IMR-90 (cell line): ENCODE measurements at regions not wholly inside any gene's neighbourhood (a gene's known extent, or its start where the extent isn't known, plus 50 kb on each side); places are given as distances from the start of the nearest gene placed in this dataset.

ENCODE experiments used
- ATAC-seq: fragments of 200-7000 bp; cut with Tn5 transposase; 2 replicates; pipeline ENCODE4 v1.9.1; 2020; ENCODE audit warnings: low read depth, mild to moderate bottlenecking, moderate library complexity
- BruUV-seq: library from RNA; stranded (reverse); fragments of 400-500 nt; replicated peaks from 2 replicates; lab custom pipeline; 2021; lab: Mats Ljungman, UMichigan
- CTCF ChIA-PET: fragments of 300-600 bp; formaldehyde crosslinking; extraction: SDS; loops from one replicate; lab custom pipeline; 2021; ENCODE audit warnings: antibody characterized with exemption; lab: Yijun Ruan, JAX
- POLR2A ChIA-PET: fragments of 300-600 bp; sonication (Branson Sonifier 250); formaldehyde crosslinking; loops from one replicate; lab custom pipeline; 2022; ENCODE audit warnings: antibody characterized with exemption; ENCODE audit not compliant: unreplicated experiment; lab: Charles Lee
- DNase-seq: peaks from one replicate; pipeline ENCODE4 v3.0.0; 2013
- H2AFZ ChIP-seq: replicated peaks from 2 replicates; pipeline ENCODE3; 2013; ENCODE audit warnings: low read length, mild to moderate bottlenecking; ENCODE audit not compliant: poor library complexity
- H2AK5ac ChIP-seq: 2 replicates; pipeline ENCODE4 v1.6.1; 2013; ENCODE audit warnings: low read depth, low read length, inconsistent platforms
- H2AK9ac ChIP-seq: replicated peaks from 2 replicates; pipeline ENCODE3; 2013; ENCODE audit warnings: mild to moderate bottlenecking, low read depth, low read length, moderate library complexity; ENCODE audit not compliant: poor library complexity
- H2BK120ac ChIP-seq: 2 replicates; pipeline ENCODE4 v1.6.1; 2013; ENCODE audit warnings: low read depth, low read length, inconsistent platforms
- H2BK15ac ChIP-seq: 3 replicates; pipeline ENCODE4 v1.6.1; 2013; ENCODE audit warnings: low read depth, low read length, inconsistent platforms
- H2BK20ac ChIP-seq: 2 replicates; pipeline ENCODE4 v1.6.1; 2013; ENCODE audit warnings: low read depth, mild to moderate bottlenecking, inconsistent platforms, low read length, moderate library complexity
- H2BK5ac ChIP-seq: 2 replicates; pipeline ENCODE4 v1.6.1; 2013; ENCODE audit warnings: mild to moderate bottlenecking, low read depth, low read length, inconsistent platforms; ENCODE audit not compliant: poor library complexity, severe bottlenecking
- H3K14ac ChIP-seq: replicated peaks from 2 replicates; pipeline ENCODE4 v1.6.1; 2013; ENCODE audit warnings: low read depth, low read length, inconsistent platforms
- H3K18ac ChIP-seq: 2 replicates; pipeline ENCODE4 v1.6.1; 2013; ENCODE audit warnings: low read depth, low read length, control low read depth
- H3K23ac ChIP-seq: 2 replicates; pipeline ENCODE4 v1.6.1; 2013; ENCODE audit warnings: low read depth, low read length, inconsistent platforms
- H3K27ac ChIP-seq: 2 replicates; pipeline ENCODE4 v1.5.1; 2013; ENCODE audit warnings: mild to moderate bottlenecking, control low read depth, low read length; ENCODE audit not compliant: insufficient read depth
- H3K27me3 ChIP-seq: 2 replicates; pipeline ENCODE4 v1.6.1; 2013; ENCODE audit warnings: low read length; ENCODE audit not compliant: control insufficient read depth, insufficient read depth
- H3K36me3 ChIP-seq: 2 replicates; pipeline ENCODE4 v1.6.1; 2013; ENCODE audit warnings: low read length, mixed read lengths; ENCODE audit not compliant: control insufficient read depth, insufficient read depth
- H3K4ac ChIP-seq: 2 replicates; pipeline ENCODE4 v1.6.1; 2013; ENCODE audit warnings: low read depth, low read length, inconsistent platforms
- H3K4me1 ChIP-seq: 2 replicates; pipeline ENCODE4 v1.6.1; 2013; ENCODE audit warnings: low read length, mixed read lengths; ENCODE audit not compliant: control insufficient read depth, insufficient read depth
- H3K4me2 ChIP-seq: 2 replicates; pipeline ENCODE4 v1.6.1; 2013; ENCODE audit warnings: low read depth, mild to moderate bottlenecking, control low read depth, low read length, moderate library complexity
- H3K4me3 ChIP-seq: 2 replicates; pipeline ENCODE4 v1.5.1; 2013; ENCODE audit warnings: low read depth, mild to moderate bottlenecking, control low read depth, low read length, moderate library complexity; ENCODE audit not compliant: insufficient read depth
- H3K56ac ChIP-seq: 2 replicates; pipeline ENCODE4 v1.6.1; 2013; ENCODE audit warnings: low read length, inconsistent platforms; ENCODE audit not compliant: insufficient read depth; ENCODE audit errors: extremely low read depth
- H3K79me1 ChIP-seq, 2 experiments: 2 replicates each; pipeline ENCODE4 v1.6.1; 2013; ENCODE audit warnings: low read length in 2 of 2, inconsistent platforms in 1 of 2, low read depth in 1 of 2
- H3K9ac ChIP-seq: 2 replicates; pipeline ENCODE4 v1.6.1; 2013; ENCODE audit warnings: low read depth, low read length, control low read depth
- H3K9me1 ChIP-seq: 2 replicates; pipeline ENCODE4 v1.6.1; 2013; ENCODE audit warnings: low read length, inconsistent platforms; ENCODE audit not compliant: insufficient read depth
- H3K9me3 ChIP-seq: 2 replicates; pipeline ENCODE4 v1.6.1; 2013; ENCODE audit warnings: low read length; ENCODE audit not compliant: control insufficient read depth, insufficient read depth
- H4K20me1 ChIP-seq: 2 replicates; pipeline ENCODE4 v1.6.1; 2013; ENCODE audit warnings: low read length, inconsistent platforms; ENCODE audit not compliant: insufficient read depth
- H4K5ac ChIP-seq: 2 replicates; pipeline ENCODE4 v1.6.1; 2013; ENCODE audit warnings: mild to moderate bottlenecking, low read depth, low read length, control low read depth
- H4K8ac ChIP-seq, 2 experiments: 2 replicates each; pipeline ENCODE4 v1.6.1; 2013; ENCODE audit warnings: low read depth in 2 of 2, low read length in 2 of 2, control low read depth in 1 of 2, inconsistent platforms in 1 of 2
- H4K91ac ChIP-seq: 2 replicates; pipeline ENCODE4 v1.6.1; 2013; ENCODE audit warnings: low read depth, low read length, inconsistent platforms; ENCODE audit not compliant: insufficient read depth
- BHLHE40 ChIP-seq: fragments of 150-350 bp; IDR thresholded peaks from 2 replicates; pipeline ENCODE4 v1.6.1; 2016; ENCODE audit warnings: mild to moderate bottlenecking, low read depth, low read length
- CEBPB ChIP-seq: IDR thresholded peaks from 2 replicates; pipeline ENCODE4 v1.6.1; 2012; ENCODE audit warnings: low read depth, low read length, improper control_type of control experiment
- CHD1 ChIP-seq: IDR thresholded peaks from 2 replicates; pipeline ENCODE4 v1.6.1; 2012; ENCODE audit warnings: low read depth, low read length, improper control_type of control experiment
- FOS ChIP-seq: fragments of 150-350 bp; IDR thresholded peaks from 2 replicates; pipeline ENCODE4 v1.6.1; 2016; ENCODE audit warnings: low read depth, low read length
- MAFK ChIP-seq: IDR thresholded peaks from 2 replicates; pipeline ENCODE4 v1.6.1; 2012; ENCODE audit warnings: low read depth, low read length, improper control_type of control experiment
- MAZ ChIP-seq: IDR thresholded peaks from 2 replicates; pipeline ENCODE4 v1.6.1; 2012; ENCODE audit warnings: low read depth, mild to moderate bottlenecking, low read length, improper control_type of control experiment, moderate library complexity, borderline replicate concordance
- MXI1 ChIP-seq: IDR thresholded peaks from 2 replicates; pipeline ENCODE4 v1.6.1; 2012; ENCODE audit warnings: low read depth, mild to moderate bottlenecking, low read length, moderate library complexity, borderline replicate concordance
- NFE2L2 ChIP-seq: fragments of 150-350 bp; IDR thresholded peaks from 2 replicates; pipeline ENCODE4 v1.6.1; 2016; ENCODE audit warnings: low read depth, mild to moderate bottlenecking, low read length
- POLR2A ChIP-seq: IDR thresholded peaks from 2 replicates; pipeline ENCODE4 v1.6.1; 2012; ENCODE audit warnings: mild to moderate bottlenecking, low read depth, low read length
- RAD21 ChIP-seq: IDR thresholded peaks from 2 replicates; pipeline ENCODE4 v1.6.1; 2012; ENCODE audit warnings: low read length, improper control_type of control experiment
- RCOR1 ChIP-seq: IDR thresholded peaks from 2 replicates; pipeline ENCODE4 v1.6.1; 2012; ENCODE audit warnings: mild to moderate bottlenecking, low read length, improper control_type of control experiment; ENCODE audit not compliant: insufficient replicate concordance
- SMC3 ChIP-seq: fragments of 150-350 bp; IDR thresholded peaks from 2 replicates; pipeline ENCODE4 v1.6.1; 2016; ENCODE audit warnings: low read depth, mild to moderate bottlenecking, antibody characterized with exemption, low read length, moderate library complexity
- WGBS, 2 experiments: methylation state at CpG; one replicate each; pipeline versions ENCODE4 v1.1.5 to v1.1.7; 2013; ENCODE audit warnings: missing lambda C conversion rate in 2 of 2; ENCODE audit not compliant: insufficient read length in 1 of 2; ENCODE audit errors: extremely low coverage in 2 of 2; 5-methylcytosine and 5-hydroxymethylcytosine counted together
- dilution Hi-C: fragments of 300-500 bp; cut with HindIII; formaldehyde crosslinking; loops from one replicate; pipeline ENCODE4 v1.14.3; 2018; ENCODE audit warnings: low sequenced_read_pairs; ENCODE audit not compliant: unreplicated experiment
- in situ Hi-C: fragments of 300-500 bp; cut with MboI; formaldehyde crosslinking; loops from 3 replicates; pipeline ENCODE4 v1.14.3; 2019; ENCODE audit warnings: low sequenced_read_pairs, inconsistent platforms, mixed read lengths
- intact Hi-C: fragments of 100-400 bp; cut with micrococcal nuclease; formaldehyde crosslinking; loops from 2 replicates; pipeline ENCODE4 v1.10.0; 2022
- TF ChIP-seq, protein P1 (sequence below): fragments of 150-350 bp; IDR thresholded peaks from 2 replicates; pipeline ENCODE4 v1.6.1; 2016; ENCODE audit warnings: low read depth, mild to moderate bottlenecking, low read length, moderate library complexity, borderline replicate concordance

DNA sequence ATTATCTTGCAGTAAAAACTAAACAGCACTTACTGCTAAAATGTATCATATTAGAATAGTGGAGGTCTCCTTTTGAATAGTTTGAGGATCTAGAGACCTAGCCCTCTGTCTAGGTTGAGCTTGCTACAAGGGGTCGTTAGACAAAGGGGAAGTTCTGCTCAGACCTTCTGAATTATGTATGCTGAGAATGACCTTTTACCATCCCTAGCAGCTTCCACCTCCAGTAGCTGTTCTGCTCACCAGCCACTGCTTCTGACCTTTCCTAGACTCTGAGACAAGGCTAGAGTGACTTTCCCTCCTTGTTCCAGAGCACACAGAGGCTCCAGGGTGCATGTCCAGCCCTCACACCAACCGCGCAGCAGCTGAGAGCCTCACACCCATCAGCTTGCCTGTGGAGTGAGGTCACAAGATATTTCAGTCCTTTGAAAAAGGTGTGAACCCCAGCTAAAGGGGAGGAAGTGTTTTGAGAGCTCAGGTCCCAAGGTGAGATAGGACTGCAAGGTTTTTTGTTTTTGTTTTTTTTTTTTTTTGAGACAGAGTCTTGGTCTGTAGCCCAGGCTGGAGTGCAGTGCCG, 289.3 kb upstream of the TNP1 start:
- H2BK20ac ChIP-seq, result peak overlapping the region; percentile 72
- ATAC-seq, result no peak
- H2BK5ac ChIP-seq, result peak overlapping the region; percentile 44
- H3K4me1 ChIP-seq, result peaks cover 20% of the 10 kb centered on the region
- CTCF ChIA-PET, result interaction anchor here (0.6 to 0.7 kb wide), 2 partner anchors 14 to 810 kb away, joined by 3 to 4 read pairs; no protein-coding TSS in a partner anchor
- peaks cover 6% of the 10 kb centered on the region; the same call in 1 of the 2 replicates for H3K9me1 ChIP-seq
- no peak overlapping the region for H2AK9ac ChIP-seq
- H3K4me3 ChIP-seq, result no peak overlapping the region
- H2BK120ac ChIP-seq, result peak overlapping the region; percentile 94
- H3K9me3 ChIP-seq, result no peaks in the 10 kb centered on the region
- H3K4ac ChIP-seq, result peak overlapping the region; percentile 92
- H3K36me3 ChIP-seq, result no peaks in the 10 kb centered on the region
- peak overlapping the region; percentile 60; the same call in 1 of the 2 replicates for H3K23ac ChIP-seq
- H2AFZ ChIP-seq, result no peak overlapping the region
- TF ChIP-seq MXI1, result no peak
- no peak for TF ChIP-seq FOS
- TF ChIP-seq BHLHE40, result no peak
- no peak for TF ChIP-seq RAD21
- no peak for TF ChIP-seq SMC3
- TF ChIP-seq NFE2L2, result no peak
- no peak for TF ChIP-seq MAFK
- TF ChIP-seq POLR2A, result no peak
- TF ChIP-seq MAZ, result no peak
- TF ChIP-seq, protein P1, sequence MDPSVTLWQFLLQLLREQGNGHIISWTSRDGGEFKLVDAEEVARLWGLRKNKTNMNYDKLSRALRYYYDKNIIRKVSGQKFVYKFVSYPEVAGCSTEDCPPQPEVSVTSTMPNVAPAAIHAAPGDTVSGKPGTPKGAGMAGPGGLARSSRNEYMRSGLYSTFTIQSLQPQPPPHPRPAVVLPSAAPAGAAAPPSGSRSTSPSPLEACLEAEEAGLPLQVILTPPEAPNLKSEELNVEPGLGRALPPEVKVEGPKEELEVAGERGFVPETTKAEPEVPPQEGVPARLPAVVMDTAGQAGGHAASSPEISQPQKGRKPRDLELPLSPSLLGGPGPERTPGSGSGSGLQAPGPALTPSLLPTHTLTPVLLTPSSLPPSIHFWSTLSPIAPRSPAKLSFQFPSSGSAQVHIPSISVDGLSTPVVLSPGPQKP, result no peak
- no peak for TF ChIP-seq CEBPB
- TF ChIP-seq RCOR1, result no peak
- no peak for TF ChIP-seq CHD1
- H3K27me3 ChIP-seq, result no peaks in the 10 kb centered on the region
- H3K79me1 ChIP-seq, result no peaks in the 10 kb centered on the region
- in situ Hi-C loops, result no loop called here
- peak overlapping the region; percentile 94 for H4K5ac ChIP-seq
- no TSS peak for BruUV-seq
- no peaks in the 10 kb centered on the region for H4K20me1 ChIP-seq
- H3K9ac ChIP-seq, result 0 out of 2 replicates have a peak overlapping the region, but pooled peaks have one; percentile 2
- intact Hi-C loops, result no loop called here
- peak overlapping the region; percentile 97 for H3K18ac ChIP-seq
- POLR2A ChIA-PET, result interaction anchor here (0.5 to 0.6 kb wide), 2 partner anchors 373 to 616 kb away, joined by 4 to 6 read pairs; no protein-coding TSS in a partner anchor
- H3K27ac ChIP-seq, result peak overlapping the region; percentile 83
- dilution Hi-C loops, result no loop called here
- peak overlapping the region; percentile 76 to 82 for H4K8ac ChIP-seq
- no peak overlapping the region for H3K4me2 ChIP-seq
- peak overlapping the region; percentile 85 for H2AK5ac ChIP-seq
- peak overlapping the region; percentile 89 for H3K14ac ChIP-seq
- H2BK15ac ChIP-seq, result peak overlapping the region; percentile 98
- H3K56ac ChIP-seq, result no peak overlapping the region; the same call in 1 of the 2 replicates
- WGBS, 2 experiments, result no CpG with 5 or more reads among the region's 4 CpGs
- peak overlapping the region; percentile 92 for H4K91ac ChIP-seq
- no peak for DNase-seq
